Choroid plexus epithelial cell (primary cell): ENCODE measurements at regions not wholly inside any gene's neighbourhood (a gene's known extent, or its start where the extent isn't known, plus 50 kb on each side); places are given as distances from the start of the nearest gene placed in this dataset.

ENCODE experiments used
- DNase-seq: peaks from one replicate; pipeline ENCODE4 v3.0.0-alpha.2; 2010; ENCODE audit warnings: low read depth
- H3K4me3 ChIP-seq: 2 replicates; pipeline ENCODE4 v1.5.1; 2011; ENCODE audit warnings: low read depth, mild to moderate bottlenecking, control low read depth, low read length, moderate library complexity
- TF ChIP-seq, protein P1 (sequence below): conservative IDR thresholded peaks from 2 replicates; pipeline ENCODE4 v1.5.1; 2011; ENCODE audit warnings: low read depth, mild to moderate bottlenecking, control low read depth, inconsistent platforms, low read length, moderate library complexity

DNA sequence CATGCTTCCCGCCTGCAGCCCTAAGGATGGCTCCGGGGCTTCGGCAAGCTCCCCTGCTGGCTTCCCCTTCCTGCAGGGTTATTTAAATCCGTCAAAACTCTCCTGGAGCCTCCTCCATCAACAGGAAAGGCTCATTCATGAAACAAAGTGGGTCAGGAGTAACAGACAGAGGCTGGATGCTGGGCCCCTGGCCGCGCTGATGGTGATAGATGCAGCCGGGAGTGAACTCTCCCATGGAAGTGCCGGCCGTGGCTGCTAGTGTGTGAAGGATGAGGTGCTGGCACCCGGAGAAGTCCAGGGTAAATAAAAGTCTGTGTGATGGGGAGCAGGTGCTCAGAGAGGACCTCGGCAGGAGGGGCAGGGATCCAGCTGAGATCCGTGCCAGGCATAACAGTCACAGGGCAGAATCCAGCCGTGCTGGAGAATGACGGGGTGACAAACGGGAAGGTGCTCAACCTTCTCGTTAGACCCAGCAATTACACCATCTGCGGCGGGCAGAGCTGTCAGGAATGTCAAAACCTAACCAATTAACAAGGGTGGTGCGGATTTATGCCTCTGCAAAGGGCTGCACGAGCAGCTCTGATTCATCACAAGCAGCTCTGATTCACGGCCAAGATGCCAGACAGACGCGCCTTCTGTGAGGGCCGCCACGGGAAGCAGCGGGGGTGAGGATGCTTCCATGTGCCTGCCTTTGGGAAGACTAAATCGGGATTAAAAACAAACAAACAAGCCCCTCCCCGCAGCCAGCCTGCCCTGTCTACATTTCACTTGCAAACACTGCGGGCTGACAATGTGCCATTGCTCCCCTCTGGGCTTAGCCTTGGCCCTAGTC is 55.6 kb downstream of the SYNE3 start:
- TF ChIP-seq, protein P1, sequence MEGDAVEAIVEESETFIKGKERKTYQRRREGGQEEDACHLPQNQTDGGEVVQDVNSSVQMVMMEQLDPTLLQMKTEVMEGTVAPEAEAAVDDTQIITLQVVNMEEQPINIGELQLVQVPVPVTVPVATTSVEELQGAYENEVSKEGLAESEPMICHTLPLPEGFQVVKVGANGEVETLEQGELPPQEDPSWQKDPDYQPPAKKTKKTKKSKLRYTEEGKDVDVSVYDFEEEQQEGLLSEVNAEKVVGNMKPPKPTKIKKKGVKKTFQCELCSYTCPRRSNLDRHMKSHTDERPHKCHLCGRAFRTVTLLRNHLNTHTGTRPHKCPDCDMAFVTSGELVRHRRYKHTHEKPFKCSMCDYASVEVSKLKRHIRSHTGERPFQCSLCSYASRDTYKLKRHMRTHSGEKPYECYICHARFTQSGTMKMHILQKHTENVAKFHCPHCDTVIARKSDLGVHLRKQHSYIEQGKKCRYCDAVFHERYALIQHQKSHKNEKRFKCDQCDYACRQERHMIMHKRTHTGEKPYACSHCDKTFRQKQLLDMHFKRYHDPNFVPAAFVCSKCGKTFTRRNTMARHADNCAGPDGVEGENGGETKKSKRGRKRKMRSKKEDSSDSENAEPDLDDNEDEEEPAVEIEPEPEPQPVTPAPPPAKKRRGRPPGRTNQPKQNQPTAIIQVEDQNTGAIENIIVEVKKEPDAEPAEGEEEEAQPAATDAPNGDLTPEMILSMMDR: no peak
- no peak overlapping the region for H3K4me3 ChIP-seq
- peak; percentile 63 for DNase-seq

DNA sequence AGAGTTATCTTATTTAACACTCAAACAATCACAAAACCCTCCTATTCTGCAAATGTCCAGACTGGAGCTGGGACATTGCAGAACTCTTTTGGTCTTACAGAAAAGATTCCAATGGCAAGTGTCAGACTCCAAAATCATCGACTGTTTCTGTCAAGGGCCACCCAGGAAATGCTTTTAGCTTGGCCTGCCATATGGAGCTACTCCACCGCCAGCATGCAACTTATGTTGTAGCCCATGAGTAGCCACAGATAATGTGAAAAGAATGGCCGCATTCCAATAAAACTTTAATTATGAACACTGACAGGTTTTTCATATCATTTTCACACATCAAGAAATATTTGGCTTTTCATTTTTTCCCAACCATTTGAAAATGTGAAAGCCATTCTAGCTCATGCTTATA is 57.5 kb downstream of the SYNE3 start:
- no peak for DNase-seq
- TF ChIP-seq, protein P1: no peak

DNA sequence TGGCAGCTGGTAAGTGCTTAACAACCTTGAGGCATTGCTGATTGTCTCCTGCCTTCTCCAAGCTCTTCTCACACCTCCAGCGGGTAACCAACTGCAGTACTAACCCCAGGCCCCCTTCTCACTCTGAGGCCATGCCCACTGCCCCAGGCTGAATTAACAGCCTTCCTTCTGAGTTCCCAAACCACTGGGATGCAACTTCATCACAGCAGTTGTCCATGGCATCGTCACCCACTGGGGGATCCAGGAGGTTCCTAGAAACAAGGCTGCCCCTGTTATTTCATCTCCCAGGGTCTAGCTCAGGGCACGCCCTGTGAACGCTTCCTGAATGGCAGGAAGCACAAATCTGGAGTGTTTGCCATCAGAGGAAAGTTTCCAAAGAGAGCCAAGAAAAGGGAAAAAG is 58.0 kb downstream of the SYNE3 start:
- H3K4me3 ChIP-seq: no peak overlapping the region
- TF ChIP-seq, protein P1: no peak
- DNase-seq: no peak

More for the DNA sequence above, 57.5 kb downstream of the SYNE3 start:
- no peak overlapping the region for H3K4me3 ChIP-seq

DNA sequence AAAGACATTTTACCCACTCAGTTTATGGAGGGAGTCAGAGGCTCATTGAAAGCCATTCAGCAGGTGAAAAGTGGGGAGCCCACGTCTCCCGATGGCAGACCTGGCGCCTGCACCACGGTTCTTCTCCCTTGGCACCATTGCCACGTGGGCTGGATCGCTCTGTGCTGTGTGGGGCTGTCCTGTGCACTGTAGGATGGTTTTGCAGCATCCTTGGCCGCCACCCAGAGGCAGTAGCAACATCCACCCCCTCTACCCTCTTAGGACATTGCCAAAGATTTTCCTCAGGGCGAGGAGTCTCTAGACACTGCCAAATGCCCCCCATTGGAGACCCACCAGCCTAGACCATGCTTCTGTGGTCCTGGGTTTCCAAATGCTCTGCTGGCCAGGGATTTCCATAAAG is 60.2 kb downstream of the SYNE3 start:
- H3K4me3 ChIP-seq: no peak overlapping the region
- TF ChIP-seq, protein P1: no peak
- no peak for DNase-seq

DNA sequence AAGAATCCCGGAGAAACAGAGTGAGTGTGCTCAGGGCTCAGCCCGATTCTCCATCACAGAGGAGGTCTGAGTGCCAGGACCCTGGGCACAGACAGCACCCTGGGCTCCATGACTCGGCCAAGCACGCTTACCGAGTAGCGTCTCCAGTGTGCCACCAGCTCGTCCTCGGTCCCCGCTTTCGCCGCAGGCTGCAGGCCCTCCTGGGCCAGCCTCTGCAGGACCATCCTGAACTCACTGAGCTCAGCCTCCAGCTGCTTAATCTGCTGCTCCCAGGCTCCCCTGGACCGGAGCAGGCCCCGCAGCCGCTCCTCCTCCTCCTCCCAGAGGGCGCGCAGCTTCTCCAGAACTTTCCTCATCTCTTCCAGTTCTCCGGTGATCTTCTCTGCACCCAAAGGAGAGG is 61.2 kb downstream of the SYNE3 start:
- no peak overlapping the region for H3K4me3 ChIP-seq
- DNase-seq: no peak
- TF ChIP-seq, protein P1: no peak

DNA sequence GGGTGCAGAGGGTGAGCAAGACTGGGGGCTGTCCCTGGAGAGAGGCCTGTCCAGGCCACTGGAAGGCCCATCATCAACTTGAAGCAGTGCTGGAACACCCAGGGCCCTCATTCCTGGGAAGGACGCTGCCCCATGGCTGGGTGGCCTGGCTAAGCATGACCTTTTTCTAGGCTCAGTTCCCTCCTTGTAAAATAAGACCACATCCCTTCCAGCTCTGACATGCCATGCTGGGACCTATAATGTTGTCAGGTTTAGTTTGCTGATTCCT is 62.8 kb downstream of the SYNE3 start:
- no peak overlapping the region for H3K4me3 ChIP-seq
- TF ChIP-seq, protein P1: no peak
- DNase-seq: no peak
